ENCODE measurements at regions not wholly inside any gene's neighbourhood (a gene's known extent, or its start where the extent isn't known, plus 50 kb on each side); places are given as distances from the start of the nearest gene placed in this dataset.

- TF ChIP-seq CHD7 (IDR thresholded peaks at IDR 0.05; ENCODE audit: insufficient replicate concordance, low read length) = no peak
- no peak for TF ChIP-seq SUZ12 (IDR thresholded peaks at IDR 0.05; ENCODE audit: low read length)
- TF ChIP-seq TAF1 (IDR thresholded peaks at IDR 0.05; ENCODE audit: low read depth, low read length) = no peak
- TF ChIP-seq SIRT6 (IDR thresholded peaks at IDR 0.05; ENCODE audit: low read length) = no peak
- no peak for TF ChIP-seq ATF3 (IDR thresholded peaks at IDR 0.05; ENCODE audit: insufficient read depth, low read depth, low read length)
- TF ChIP-seq SIN3A (conservative IDR thresholded peaks at IDR 0.05 in 1 of 2, IDR thresholded peaks at IDR 0.05 in 1 of 2; ENCODE audit: low read depth in 1 of 2, low read length in 2 of 2) = no peak
- no peak for TF ChIP-seq KDM1A (IDR thresholded peaks at IDR 0.05; ENCODE audit: borderline replicate concordance, low read length)
Measured at GRCh38 chr12:107457362-107457935, 228.2 kb upstream of the PWP1 start (continued).

Measured in H1 (cell line).